ENCODE measurements at regions not wholly inside any gene's neighbourhood (a gene's known extent, or its start where the extent isn't known, plus 50 kb on each side); places are given as distances from the start of the nearest gene placed in this dataset.

DNA sequence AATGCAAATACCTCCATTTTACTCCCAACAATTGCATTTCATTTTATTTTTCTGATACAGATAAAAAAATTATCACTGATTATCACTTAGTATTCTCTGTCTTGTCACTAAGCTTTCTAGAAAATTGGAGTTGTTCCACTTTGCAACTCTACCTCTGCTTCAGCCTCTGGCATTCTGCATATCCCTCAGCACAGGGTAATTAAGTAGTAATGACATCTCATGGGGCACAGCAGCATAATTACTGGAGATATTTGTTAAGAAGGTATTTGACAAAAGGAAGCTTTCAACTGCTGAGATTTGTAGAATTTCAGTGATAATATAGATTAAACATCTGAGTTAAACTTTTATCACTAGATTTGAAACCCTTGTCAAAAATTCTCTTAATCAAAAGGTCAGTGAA is 446.2 kb downstream of the HTR1A start:
- TF ChIP-seq, protein P1, sequence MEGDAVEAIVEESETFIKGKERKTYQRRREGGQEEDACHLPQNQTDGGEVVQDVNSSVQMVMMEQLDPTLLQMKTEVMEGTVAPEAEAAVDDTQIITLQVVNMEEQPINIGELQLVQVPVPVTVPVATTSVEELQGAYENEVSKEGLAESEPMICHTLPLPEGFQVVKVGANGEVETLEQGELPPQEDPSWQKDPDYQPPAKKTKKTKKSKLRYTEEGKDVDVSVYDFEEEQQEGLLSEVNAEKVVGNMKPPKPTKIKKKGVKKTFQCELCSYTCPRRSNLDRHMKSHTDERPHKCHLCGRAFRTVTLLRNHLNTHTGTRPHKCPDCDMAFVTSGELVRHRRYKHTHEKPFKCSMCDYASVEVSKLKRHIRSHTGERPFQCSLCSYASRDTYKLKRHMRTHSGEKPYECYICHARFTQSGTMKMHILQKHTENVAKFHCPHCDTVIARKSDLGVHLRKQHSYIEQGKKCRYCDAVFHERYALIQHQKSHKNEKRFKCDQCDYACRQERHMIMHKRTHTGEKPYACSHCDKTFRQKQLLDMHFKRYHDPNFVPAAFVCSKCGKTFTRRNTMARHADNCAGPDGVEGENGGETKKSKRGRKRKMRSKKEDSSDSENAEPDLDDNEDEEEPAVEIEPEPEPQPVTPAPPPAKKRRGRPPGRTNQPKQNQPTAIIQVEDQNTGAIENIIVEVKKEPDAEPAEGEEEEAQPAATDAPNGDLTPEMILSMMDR (IDR thresholded peaks at IDR 0.05): no peak
- TF ChIP-seq POLR2A (IDR thresholded peaks at IDR 0.05): no peak

Data from lower leg skin (tissue), 3 donors.